ENCODE measurements at regions not wholly inside any gene's neighbourhood (a gene's known extent, or its start where the extent isn't known, plus 50 kb on each side); places are given as distances from the start of the nearest gene placed in this dataset.

GRCh38 chr1:191675856-191676783 lies 482.1 kb upstream of the RGS18 start:
- TF ChIP-seq POLR2AphosphoS5 (IDR thresholded peaks at IDR 0.05) (no peak), CTCF (IDR thresholded peaks at IDR 0.05) (no peak), POLR2A (IDR thresholded peaks at IDR 0.05) (no peak)
